HL-60 (cell line): ENCODE measurements at regions not wholly inside any gene's neighbourhood (a gene's known extent, or its start where the extent isn't known, plus 50 kb on each side); places are given as distances from the start of the nearest gene placed in this dataset.

Source experiments
- DNase-seq, 2 experiments: peaks; one replicate each; pipeline ENCODE4 v3.0.0-alpha.2; 2010 to 2020; ENCODE audit warnings: low read depth in 1 of 2, low spot score in 1 of 2
- H3K27ac ChIP-seq: fragments of 250-450 bp; sonication (Bioruptor Pico); replicated peaks from 2 replicates; pipeline ENCODE4 v1.5.1; 2020; ENCODE audit warnings: mild to moderate bottlenecking, moderate library complexity
- H3K27me3 ChIP-seq: fragments of 250-450 bp; sonication (Bioruptor Pico); 2 replicates; pipeline ENCODE4 v1.5.1; 2021; ENCODE audit warnings: mild to moderate bottlenecking, moderate library complexity; ENCODE audit not compliant: insufficient read depth, poor library complexity, severe bottlenecking
- H3K4me3 ChIP-seq: replicated peaks from 2 replicates; pipeline ENCODE4 v1.5.1; 2011; ENCODE audit warnings: mild to moderate bottlenecking, control low read depth, low read length; ENCODE audit not compliant: insufficient read depth
- GABPA ChIP-seq: IDR thresholded peaks from 2 replicates; pipeline ENCODE4 v1.6.1; 2012; ENCODE audit warnings: low read depth
- POLR2AphosphoS5 ChIP-seq: IDR thresholded peaks from 2 replicates; pipeline ENCODE4 v1.6.1; 2012; ENCODE audit warnings: low read depth
- SPI1 ChIP-seq: IDR thresholded peaks from 2 replicates; pipeline ENCODE4 v1.6.1; 2012; ENCODE audit warnings: low read depth, mild to moderate bottlenecking, borderline replicate concordance
- TF ChIP-seq, protein P1 (sequence below): IDR thresholded peaks from one replicate; pipeline ENCODE4 v1.5.1; 2011; ENCODE audit warnings: low read length, control low read depth, inconsistent platforms; ENCODE audit not compliant: insufficient read depth
- TF ChIP-seq, protein P2 (sequence below): IDR thresholded peaks from 2 replicates; pipeline ENCODE4 v1.6.1; 2012; ENCODE audit warnings: low read depth; ENCODE audit not compliant: insufficient replicate concordance

DNA sequence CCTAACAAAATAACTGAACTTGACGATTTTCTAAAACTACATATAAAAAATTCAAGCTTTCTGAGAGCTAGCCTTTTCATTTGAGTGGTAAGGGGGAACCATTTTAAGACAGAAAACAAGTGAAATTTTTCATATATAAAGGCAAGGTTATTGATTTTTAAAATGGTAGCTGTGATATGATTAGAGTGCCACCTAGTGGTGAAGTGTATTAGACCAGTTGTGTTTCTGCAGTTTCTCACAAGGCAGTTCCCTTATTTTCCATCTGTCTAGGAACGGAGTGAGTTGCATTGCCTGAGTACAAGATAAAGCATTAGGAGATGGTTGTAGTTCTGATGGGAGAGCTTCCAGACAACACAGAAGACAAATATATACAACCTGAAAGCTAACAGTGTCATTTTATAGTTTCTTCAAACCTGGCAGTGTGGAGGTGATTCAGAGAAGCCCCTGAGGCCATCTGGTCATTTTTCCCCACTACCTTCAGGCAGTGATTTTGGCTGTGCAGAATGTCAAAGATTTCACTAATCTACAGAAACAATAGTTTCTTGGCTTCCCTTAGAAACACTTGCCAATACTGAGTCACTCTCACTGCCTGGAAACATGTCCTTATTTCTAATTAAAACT, 180.8 kb downstream of the C12orf50 start:
- TF ChIP-seq, protein P1, sequence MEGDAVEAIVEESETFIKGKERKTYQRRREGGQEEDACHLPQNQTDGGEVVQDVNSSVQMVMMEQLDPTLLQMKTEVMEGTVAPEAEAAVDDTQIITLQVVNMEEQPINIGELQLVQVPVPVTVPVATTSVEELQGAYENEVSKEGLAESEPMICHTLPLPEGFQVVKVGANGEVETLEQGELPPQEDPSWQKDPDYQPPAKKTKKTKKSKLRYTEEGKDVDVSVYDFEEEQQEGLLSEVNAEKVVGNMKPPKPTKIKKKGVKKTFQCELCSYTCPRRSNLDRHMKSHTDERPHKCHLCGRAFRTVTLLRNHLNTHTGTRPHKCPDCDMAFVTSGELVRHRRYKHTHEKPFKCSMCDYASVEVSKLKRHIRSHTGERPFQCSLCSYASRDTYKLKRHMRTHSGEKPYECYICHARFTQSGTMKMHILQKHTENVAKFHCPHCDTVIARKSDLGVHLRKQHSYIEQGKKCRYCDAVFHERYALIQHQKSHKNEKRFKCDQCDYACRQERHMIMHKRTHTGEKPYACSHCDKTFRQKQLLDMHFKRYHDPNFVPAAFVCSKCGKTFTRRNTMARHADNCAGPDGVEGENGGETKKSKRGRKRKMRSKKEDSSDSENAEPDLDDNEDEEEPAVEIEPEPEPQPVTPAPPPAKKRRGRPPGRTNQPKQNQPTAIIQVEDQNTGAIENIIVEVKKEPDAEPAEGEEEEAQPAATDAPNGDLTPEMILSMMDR, result peak; percentile 42
- TF ChIP-seq SPI1 (peak; percentile 86), GABPA (no peak)
- no peak overlapping the region for H3K4me3 ChIP-seq
- no peaks in the 10 kb centered on the region for H3K27me3 ChIP-seq
- H3K27ac ChIP-seq, result no peak overlapping the region
- peak in 1 of 2 experiments; percentile 20 for DNase-seq

DNA sequence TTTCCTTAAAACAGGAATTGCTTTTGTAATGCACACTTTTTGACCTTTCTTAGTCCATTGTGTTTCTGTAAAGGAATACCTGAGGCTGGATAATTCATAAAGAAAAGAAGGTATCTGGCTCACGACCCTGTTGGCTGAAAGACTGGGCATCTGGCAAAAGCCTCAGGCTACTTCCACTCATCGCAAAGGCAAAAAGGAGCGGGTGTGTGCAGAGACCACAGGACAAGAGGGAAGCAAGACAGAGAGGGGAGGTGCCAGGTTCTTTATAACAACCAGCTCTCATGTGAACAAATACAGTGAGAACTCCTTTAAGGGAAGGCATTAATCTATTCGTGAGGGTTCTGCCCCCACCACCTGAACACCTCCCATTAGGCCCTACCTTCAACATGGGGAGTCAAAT, 182.1 kb downstream of the C12orf50 start:
- no peak overlapping the region for H3K4me3 ChIP-seq
- H3K27me3 ChIP-seq, result no peaks in the 10 kb centered on the region
- no peak for DNase-seq
- no peak overlapping the region for H3K27ac ChIP-seq
- TF ChIP-seq, protein P2, sequence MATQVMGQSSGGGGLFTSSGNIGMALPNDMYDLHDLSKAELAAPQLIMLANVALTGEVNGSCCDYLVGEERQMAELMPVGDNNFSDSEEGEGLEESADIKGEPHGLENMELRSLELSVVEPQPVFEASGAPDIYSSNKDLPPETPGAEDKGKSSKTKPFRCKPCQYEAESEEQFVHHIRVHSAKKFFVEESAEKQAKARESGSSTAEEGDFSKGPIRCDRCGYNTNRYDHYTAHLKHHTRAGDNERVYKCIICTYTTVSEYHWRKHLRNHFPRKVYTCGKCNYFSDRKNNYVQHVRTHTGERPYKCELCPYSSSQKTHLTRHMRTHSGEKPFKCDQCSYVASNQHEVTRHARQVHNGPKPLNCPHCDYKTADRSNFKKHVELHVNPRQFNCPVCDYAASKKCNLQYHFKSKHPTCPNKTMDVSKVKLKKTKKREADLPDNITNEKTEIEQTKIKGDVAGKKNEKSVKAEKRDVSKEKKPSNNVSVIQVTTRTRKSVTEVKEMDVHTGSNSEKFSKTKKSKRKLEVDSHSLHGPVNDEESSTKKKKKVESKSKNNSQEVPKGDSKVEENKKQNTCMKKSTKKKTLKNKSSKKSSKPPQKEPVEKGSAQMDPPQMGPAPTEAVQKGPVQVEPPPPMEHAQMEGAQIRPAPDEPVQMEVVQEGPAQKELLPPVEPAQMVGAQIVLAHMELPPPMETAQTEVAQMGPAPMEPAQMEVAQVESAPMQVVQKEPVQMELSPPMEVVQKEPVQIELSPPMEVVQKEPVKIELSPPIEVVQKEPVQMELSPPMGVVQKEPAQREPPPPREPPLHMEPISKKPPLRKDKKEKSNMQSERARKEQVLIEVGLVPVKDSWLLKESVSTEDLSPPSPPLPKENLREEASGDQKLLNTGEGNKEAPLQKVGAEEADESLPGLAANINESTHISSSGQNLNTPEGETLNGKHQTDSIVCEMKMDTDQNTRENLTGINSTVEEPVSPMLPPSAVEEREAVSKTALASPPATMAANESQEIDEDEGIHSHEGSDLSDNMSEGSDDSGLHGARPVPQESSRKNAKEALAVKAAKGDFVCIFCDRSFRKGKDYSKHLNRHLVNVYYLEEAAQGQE, result no peak

DNA sequence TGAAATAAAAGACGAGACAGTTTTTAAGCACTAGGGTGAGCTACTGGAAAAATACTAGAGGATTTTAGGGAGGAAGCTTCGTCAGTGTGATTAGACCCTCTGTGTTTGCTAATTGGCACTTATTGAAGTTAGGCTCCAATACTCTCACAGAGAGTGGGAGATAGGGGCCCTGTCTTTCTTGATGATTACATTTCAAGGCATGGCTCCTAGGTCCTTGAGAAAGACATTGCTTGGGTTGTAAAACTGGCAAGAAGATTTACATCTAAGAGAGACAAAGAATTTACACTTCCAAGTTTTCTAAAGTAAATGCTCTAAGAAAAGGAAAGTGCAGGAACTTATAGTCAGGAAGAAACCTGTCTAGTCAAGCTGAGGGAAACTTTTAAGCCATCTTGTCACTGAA, 183.2 kb downstream of the C12orf50 start:
- Histone ChIP-seq H3K27me3 (no peaks in the 10 kb centered on the region), H3K4me3 (no peak overlapping the region), H3K27ac (no peak overlapping the region)
- no peak for DNase-seq
- TF ChIP-seq, protein P1, result no peak
- TF ChIP-seq SPI1 (no peak), GABPA (no peak)

DNA sequence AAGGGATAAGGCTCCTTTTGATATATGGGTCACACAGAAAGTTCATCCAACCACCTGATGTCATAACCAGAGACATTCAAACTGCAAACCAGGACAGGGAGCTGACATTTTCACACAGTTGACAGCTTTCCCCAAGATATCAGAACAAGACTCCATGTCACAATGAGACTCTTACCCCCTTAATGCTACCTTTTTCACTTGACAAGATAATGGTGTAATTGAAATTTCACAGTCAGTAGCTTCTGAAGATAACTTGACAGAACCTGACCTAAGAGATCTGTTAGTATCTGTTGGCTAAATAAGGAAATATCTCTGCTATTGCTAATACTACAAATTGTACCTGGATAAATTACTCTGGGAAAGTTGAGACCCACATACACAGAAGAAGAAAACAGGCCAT, 187.3 kb downstream of the C12orf50 start:
- H3K27me3 ChIP-seq, result no peaks in the 10 kb centered on the region
- DNase-seq, result no peak
- H3K27ac ChIP-seq, result no peak overlapping the region
- H3K4me3 ChIP-seq, result no peak overlapping the region
- TF ChIP-seq GABPA, result no peak
- TF ChIP-seq, protein P1, result no peak
- TF ChIP-seq, protein P2, result no peak
- TF ChIP-seq SPI1, result no peak
- TF ChIP-seq POLR2AphosphoS5, result no peak
